Loucy (cell line): ENCODE measurements at regions not wholly inside any gene's neighbourhood (a gene's known extent, or its start where the extent isn't known, plus 50 kb on each side); places are given as distances from the start of the nearest gene placed in this dataset.

ENCODE experiments used
- CTCF ChIP-seq: fragments of 200-600 bp; sonication (generic); conservative IDR thresholded peaks from 2 replicates; pipeline ENCODE4 v1.5.1; 2014; ENCODE audit warnings: mild to moderate bottlenecking, antibody characterized with exemption, low read length
- EZH2phosphoT487 ChIP-seq: fragments of 200-600 bp; IDR thresholded peaks from 2 replicates; pipeline ENCODE4 v1.6.1; 2018; ENCODE audit warnings: antibody characterized with exemption, mild to moderate bottlenecking, moderate library complexity, borderline replicate concordance

- no peak for TF ChIP-seq CTCF
- no peak for TF ChIP-seq EZH2phosphoT487
Measured at GRCh38 chr9:40884072-40884901, 244.2 kb downstream of the FOXD4L6 start.
